DMS153 treated with DMSO at 0.1 percent for 48 hours (cell line): ENCODE measurements at regions not wholly inside any gene's neighbourhood (a gene's known extent, or its start where the extent isn't known, plus 50 kb on each side); places are given as distances from the start of the nearest gene placed in this dataset.
"Not testable (repeated sequence)": the region's sequence is repeated elsewhere in the genome, so short reads cannot be mapped to it uniquely, and the experiment has no call there.

Source experiments
- DNase-seq: peaks from one replicate; lab custom pipeline; 2025; ENCODE audit not compliant: unreplicated experiment; lab: John Stamatoyannopoulos, UW

GRCh38 chr5:143537056-143537455 lies 133.6 kb upstream of the NR3C1 start:
- no peak for DNase-seq

- DNase-seq: no peak
Measured at GRCh38 chr5:143536364-143536763, 132.9 kb upstream of the NR3C1 start.

- DNase-seq: no peak
Measured at GRCh38 chr5:143534761-143535154, 131.3 kb upstream of the NR3C1 start.

- DNase-seq: no peak
Measured at GRCh38 chr5:143533978-143534760, 130.7 kb upstream of the NR3C1 start.

- DNase-seq: no peak
Measured at GRCh38 chr5:143533475-143533874, 130.0 kb upstream of the NR3C1 start.

- no peak for DNase-seq
Measured at GRCh38 chr5:143527808-143528207, 124.3 kb upstream of the NR3C1 start.

GRCh38 chr5:143525176-143525575 lies 121.7 kb upstream of the NR3C1 start:
- DNase-seq: no peak

- DNase-seq: no peak
Measured at GRCh38 chr5:143524338-143524945, 121.0 kb upstream of the NR3C1 start.

GRCh38 chr5:143521846-143522400 lies 118.4 kb upstream of the NR3C1 start:
- DNase-seq: no peak

GRCh38 chr5:143521141-143521540 lies 117.7 kb upstream of the NR3C1 start:
- DNase-seq: no peak

- DNase-seq: not testable (repeated sequence)
Measured at GRCh38 chr5:143519215-143519614, 115.7 kb upstream of the NR3C1 start.

- not testable (repeated sequence) for DNase-seq
Measured at GRCh38 chr5:143517824-143518223, 114.3 kb upstream of the NR3C1 start.

GRCh38 chr5:143516249-143516648 lies 112.8 kb upstream of the NR3C1 start:
- no peak for DNase-seq

- no peak for DNase-seq
Measured at GRCh38 chr5:143515829-143516228, 112.3 kb upstream of the NR3C1 start.

- DNase-seq: no peak
Measured at GRCh38 chr5:143514616-143515335, 111.3 kb upstream of the NR3C1 start.

- DNase-seq: no peak
Measured at GRCh38 chr5:143513720-143514119, 110.2 kb upstream of the NR3C1 start.

GRCh38 chr5:143511736-143512135 lies 108.2 kb upstream of the NR3C1 start:
- DNase-seq: no peak

GRCh38 chr5:143509758-143510221 lies 106.3 kb upstream of the NR3C1 start:
- no peak for DNase-seq

- DNase-seq: no peak
Measured at GRCh38 chr5:143506836-143507552, 103.5 kb upstream of the NR3C1 start.

GRCh38 chr5:143505934-143506333 lies 102.4 kb upstream of the NR3C1 start:
- DNase-seq: no peak

- DNase-seq: no peak
Measured at GRCh38 chr5:143505354-143505753, 101.9 kb upstream of the NR3C1 start.
